Caki2 (cell line): ENCODE measurements at regions not wholly inside any gene's neighbourhood (a gene's known extent, or its start where the extent isn't known, plus 50 kb on each side); places are given as distances from the start of the nearest gene placed in this dataset.

Experiments
- DNase-seq: peaks from one replicate; pipeline ENCODE4 v3.0.0-alpha.2; 2015; ENCODE audit warnings: low read depth
- in situ Hi-C: cut with HindIII; loops from 2 replicates; pipeline ENCODE4 v1.10.0; 2016; ENCODE audit warnings: low sequenced_read_pairs, low pct_unique_long_range_greater_than_20kb, mixed read lengths

- in situ Hi-C loops: no loop called here
Measured at GRCh38 chr2:114057638-114058037, 167.7 kb downstream of the ACTR3 start.

GRCh38 chr2:114061566-114062098 lies 171.7 kb downstream of the ACTR3 start:
- in situ Hi-C loops: no loop called here
- DNase-seq: no peak

More at GRCh38 chr2:114057638-114058037, 167.7 kb downstream of the ACTR3 start:
- no peak for DNase-seq

DNA sequence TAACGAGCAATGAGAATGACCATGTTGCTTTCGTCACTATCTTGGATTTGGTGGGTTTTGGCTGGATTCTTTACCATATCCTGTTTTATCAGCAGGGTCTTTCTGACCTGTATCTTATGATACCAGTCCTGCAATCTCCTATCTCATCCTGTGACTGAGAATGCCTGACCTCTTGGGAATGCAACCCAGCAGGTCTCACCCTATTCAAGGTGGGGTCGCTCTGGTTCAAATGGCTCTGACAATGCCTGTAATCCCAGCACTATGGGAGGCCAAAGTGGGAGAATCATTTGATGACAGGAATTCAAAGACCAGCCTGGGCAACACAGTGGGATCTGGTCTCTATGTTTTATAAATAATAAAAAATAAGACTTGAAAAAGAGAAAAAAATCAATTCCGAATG lies 173.5 kb downstream of the ACTR3 start:
- in situ Hi-C loops: no loop called here
- no peak for DNase-seq

- in situ Hi-C loops: no loop called here
- DNase-seq: no peak
Measured at GRCh38 chr2:114065731-114066130, 175.8 kb downstream of the ACTR3 start.

- no peak for DNase-seq
- in situ Hi-C loops: no loop called here
Measured at GRCh38 chr2:114066186-114066747, 176.4 kb downstream of the ACTR3 start.

DNA sequence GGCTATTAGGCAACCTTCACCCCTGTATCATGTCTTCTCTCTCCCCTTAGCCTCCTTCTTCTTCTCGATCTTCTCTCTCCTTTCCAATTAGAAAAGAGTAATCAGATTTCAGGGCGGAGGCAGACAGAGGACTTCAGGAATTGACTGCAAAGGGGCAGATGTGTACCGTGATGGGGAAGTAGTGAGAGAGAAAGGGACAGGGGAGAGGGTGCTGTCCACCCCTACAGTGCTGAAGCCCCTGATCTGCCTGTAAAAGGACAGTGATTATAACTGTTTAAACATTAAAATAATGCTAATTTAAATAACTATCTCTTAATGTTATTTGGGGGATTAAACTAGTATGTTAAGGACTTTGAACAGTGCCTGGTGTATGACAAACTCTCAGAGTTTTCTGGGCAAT lies 178.5 kb downstream of the ACTR3 start:
- in situ Hi-C loops: no loop called here
- DNase-seq: no peak

- in situ Hi-C loops: no loop called here
Measured at GRCh38 chr2:114076961-114077360, 187.1 kb downstream of the ACTR3 start.

GRCh38 chr2:114079366-114080004 lies 189.6 kb downstream of the ACTR3 start:
- in situ Hi-C loops: no loop called here
- no peak for DNase-seq

More at GRCh38 chr2:114076961-114077360, 187.1 kb downstream of the ACTR3 start:
- DNase-seq: no peak

DNA sequence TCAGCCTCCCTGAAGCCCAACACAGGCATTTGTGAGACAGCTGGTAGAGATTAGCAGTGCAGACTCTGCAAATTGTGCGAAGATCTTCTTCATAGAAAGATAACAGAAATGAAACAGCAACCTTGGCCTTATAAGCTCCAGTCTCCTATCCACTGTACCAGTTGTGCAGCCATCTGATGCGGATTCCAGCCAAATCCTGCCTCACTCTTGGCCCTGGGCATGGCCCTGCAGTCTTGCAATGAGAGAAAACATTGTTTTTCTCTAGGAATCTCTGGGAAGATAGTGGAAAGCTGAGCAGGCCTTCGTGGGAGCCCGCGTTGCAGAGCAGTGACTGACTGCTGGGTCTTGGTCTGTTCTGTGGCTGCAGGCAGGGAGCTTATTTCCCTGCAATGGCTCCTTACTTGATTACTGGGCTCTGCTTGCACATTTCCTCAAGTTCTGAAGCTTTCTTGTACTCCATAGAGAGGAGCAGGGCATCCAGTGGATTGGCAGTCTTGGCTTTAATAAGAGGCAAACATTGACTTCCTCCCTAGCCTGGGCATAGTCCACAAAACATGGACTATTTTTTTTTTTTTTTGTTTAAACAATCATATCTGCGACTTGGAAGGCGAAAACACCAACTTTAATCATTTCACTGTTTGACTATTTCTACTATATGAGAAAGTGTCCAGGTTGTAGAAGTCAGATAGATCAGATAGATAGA lies 193.0 kb downstream of the ACTR3 start:
- in situ Hi-C loops: no loop called here
- no peak for DNase-seq

- DNase-seq: no peak
- in situ Hi-C loops: no loop called here
Measured at GRCh38 chr2:114083717-114084387, 194.0 kb downstream of the ACTR3 start.

GRCh38 chr2:114085238-114085637 lies 195.3 kb downstream of the ACTR3 start:
- in situ Hi-C loops: no loop called here
- DNase-seq: no peak

DNA sequence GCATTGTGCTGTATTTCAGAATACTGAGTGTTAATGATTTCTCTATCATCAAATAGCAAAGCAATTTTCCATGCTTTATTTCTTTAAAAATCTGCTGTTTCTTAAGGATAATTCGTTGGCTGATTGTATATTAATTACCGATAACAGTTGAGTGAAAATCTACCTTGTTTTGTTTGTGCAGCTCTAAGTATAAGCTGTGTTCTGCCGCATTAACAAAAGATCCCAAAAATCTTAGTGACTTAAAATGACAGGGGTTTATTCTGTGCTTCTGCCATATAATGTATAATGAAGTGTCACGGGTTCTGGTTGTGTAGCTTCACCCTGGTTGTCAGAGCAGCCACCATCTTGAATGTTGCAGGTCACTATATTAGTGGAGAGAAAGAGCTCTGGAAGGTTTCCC lies 196.1 kb downstream of the ACTR3 start:
- in situ Hi-C loops: no loop called here
- DNase-seq: no peak

GRCh38 chr2:114089636-114090319 lies 199.9 kb downstream of the ACTR3 start:
- in situ Hi-C loops: no loop called here
- DNase-seq: no peak

DNA sequence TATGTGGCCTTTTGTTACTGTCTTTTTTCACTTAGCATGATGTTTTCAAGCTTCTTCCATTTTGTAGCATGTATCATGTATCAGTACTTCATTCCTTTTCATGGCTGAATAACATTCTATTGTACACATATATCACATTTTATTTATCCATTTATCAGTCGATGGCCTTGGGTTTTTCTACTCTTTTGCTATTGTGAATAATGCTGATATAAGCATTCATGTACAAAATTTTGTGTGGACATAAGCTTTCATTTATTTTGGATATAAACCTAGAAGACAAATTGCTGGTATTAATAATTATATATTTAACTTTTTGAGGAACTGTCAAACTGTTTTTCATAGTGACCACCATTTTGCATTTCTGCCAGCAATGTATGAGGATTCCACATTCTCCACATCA lies 201.1 kb downstream of the ACTR3 start:
- in situ Hi-C loops: no loop called here
- DNase-seq: no peak

DNA sequence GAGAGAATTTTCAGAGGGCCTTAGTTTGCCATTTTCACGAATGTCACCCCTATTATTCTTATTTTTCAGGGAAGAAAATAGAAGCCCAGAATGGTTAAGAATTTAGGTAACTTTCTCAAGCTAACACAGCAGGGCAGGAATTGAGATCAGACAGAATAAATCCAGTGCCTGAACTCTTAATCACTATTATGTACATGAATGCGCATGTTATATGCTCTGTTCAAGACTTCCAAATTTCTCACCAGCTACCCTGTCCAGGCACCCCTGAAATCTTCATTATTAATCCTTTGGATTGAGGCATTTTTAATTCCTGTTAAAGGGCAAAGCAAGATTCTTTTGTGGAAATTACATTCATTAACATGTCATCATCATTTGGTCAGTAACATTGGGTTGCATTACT lies 218.4 kb downstream of the ACTR3 start:
- in situ Hi-C loops: no loop called here
- no peak for DNase-seq

DNA sequence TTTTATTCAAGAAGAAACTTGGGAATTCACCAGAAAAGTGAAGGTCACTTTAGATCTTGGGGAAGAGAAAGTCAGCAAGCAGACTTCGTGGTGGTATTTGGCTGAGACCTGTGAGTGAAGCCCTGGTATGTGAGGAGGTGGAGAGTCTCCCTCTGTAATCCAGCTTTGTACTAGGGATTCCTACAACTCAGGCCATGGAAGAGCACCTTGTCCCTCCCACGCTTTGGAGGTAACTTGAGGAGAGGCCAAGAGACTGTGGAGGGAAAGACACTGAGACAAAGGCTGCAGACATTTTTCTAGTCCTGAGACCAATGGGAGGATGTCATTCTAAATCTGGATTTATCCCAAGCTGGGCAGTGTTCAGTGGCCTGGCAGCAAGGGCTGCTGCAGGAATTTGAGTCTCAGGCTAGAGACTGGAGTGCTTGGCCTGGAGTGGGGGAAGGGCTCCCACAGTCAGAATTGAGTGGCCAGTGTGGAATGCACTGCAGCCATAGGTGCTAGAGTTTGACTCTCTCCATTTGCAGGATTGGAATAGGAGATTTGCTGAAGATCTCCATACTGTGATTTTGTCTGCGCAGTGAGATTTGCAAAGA lies 219.0 kb downstream of the ACTR3 start:
- in situ Hi-C loops: no loop called here
- DNase-seq: no peak

- in situ Hi-C loops: no loop called here
- no peak for DNase-seq
Measured at GRCh38 chr2:114111329-114111728, 221.4 kb downstream of the ACTR3 start.

DNA sequence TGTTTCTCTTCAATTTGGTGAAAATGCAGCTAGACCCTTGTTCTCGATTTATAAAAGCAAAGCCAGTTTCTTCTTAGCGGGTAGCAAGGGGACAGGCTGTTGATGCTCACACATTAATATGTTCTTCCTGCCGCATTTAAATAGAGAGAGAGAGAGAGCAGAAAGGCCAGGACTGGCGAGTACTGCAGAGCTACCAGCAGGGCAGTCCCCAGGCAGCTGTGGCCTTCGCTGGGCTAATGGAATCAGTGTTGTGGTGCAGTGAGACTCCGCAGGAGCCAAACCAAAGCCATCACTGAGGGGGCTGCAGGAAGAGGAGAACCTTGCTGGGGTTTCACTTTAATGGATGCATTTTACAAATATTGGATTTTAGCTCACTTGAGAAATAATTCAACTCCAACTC lies 223.6 kb downstream of the ACTR3 start:
- in situ Hi-C loops: no loop called here
- no peak for DNase-seq
